Hepatocyte (in vitro differentiated cells): ENCODE measurements at regions not wholly inside any gene's neighbourhood (a gene's known extent, or its start where the extent isn't known, plus 50 kb on each side); places are given as distances from the start of the nearest gene placed in this dataset.

Experiments
- DNase-seq: peaks from one replicate; pipeline ENCODE4 v3.0.0-alpha.2; 2016; ENCODE audit warnings: low spot score
- H2AFZ ChIP-seq: fragments of 200-600 bp; sonication (generic); 2 replicates; pipeline ENCODE4 v1.6.0; 2016; ENCODE audit warnings: antibody characterized with exemption, mild to moderate bottlenecking
- H3K27ac ChIP-seq: fragments of 200-600 bp; sonication (generic); 2 replicates; pipeline ENCODE4 v1.5.1; 2016; ENCODE audit warnings: mild to moderate bottlenecking
- H3K27me3 ChIP-seq: fragments of 200-600 bp; sonication (generic); 2 replicates; pipeline ENCODE4 v1.6.1; 2016
- H3K36me3 ChIP-seq: fragments of 200-600 bp; sonication (generic); replicated peaks from 2 replicates; pipeline ENCODE4 v1.5.1; 2016; ENCODE audit warnings: low read depth; ENCODE audit not compliant: insufficient read depth
- H3K4me1 ChIP-seq: fragments of 200-600 bp; sonication (generic); 2 replicates; pipeline ENCODE4 v1.5.1; 2016; ENCODE audit warnings: mild to moderate bottlenecking, moderate library complexity; ENCODE audit not compliant: insufficient read depth
- H3K4me2 ChIP-seq: fragments of 200-600 bp; sonication (generic); 2 replicates; pipeline ENCODE4 v1.6.0; 2016
- H3K4me3 ChIP-seq: fragments of 200-600 bp; sonication (generic); 2 replicates; pipeline ENCODE4 v1.5.1; 2016; ENCODE audit warnings: mild to moderate bottlenecking
- H3K79me2 ChIP-seq: fragments of 200-600 bp; sonication (generic); 2 replicates; pipeline ENCODE4 v1.6.0; 2017; ENCODE audit warnings: mild to moderate bottlenecking
- H3K9me2 ChIP-seq: fragments of 200-600 bp; sonication (generic); replicated peaks from 2 replicates; pipeline ENCODE4 v1.6.0; 2017; ENCODE audit warnings: mild to moderate bottlenecking; ENCODE audit not compliant: insufficient read depth
- H3K9me3 ChIP-seq: fragments of 200-600 bp; sonication (generic); 2 replicates; pipeline ENCODE4 v1.5.1; 2016; ENCODE audit warnings: low read depth, mild to moderate bottlenecking
- H4K20me1 ChIP-seq: fragments of 200-600 bp; sonication (generic); 2 replicates; pipeline ENCODE4 v1.6.0; 2016; ENCODE audit warnings: mild to moderate bottlenecking; ENCODE audit not compliant: insufficient read depth, poor library complexity, severe bottlenecking
- EZH2 ChIP-seq: fragments of 200-600 bp; sonication (generic); IDR thresholded peaks from 2 replicates; pipeline ENCODE4 v1.6.1; 2016; ENCODE audit warnings: antibody characterized with exemption, mild to moderate bottlenecking, borderline replicate concordance
- EZH2phosphoT487 ChIP-seq: fragments of 200-600 bp; sonication (generic); IDR thresholded peaks from one replicate; pipeline ENCODE4 v1.6.1; 2018; ENCODE audit warnings: antibody characterized with exemption, mild to moderate bottlenecking, low read depth, moderate library complexity; ENCODE audit not compliant: unreplicated experiment, severe bottlenecking
- WGBS: methylation state at CpG from one replicate; pipeline ENCODE4 v1.1.6; 2016; ENCODE audit warnings: low lambda C conversion rate; ENCODE audit errors: missing lambda C conversion rate; 5-methylcytosine and 5-hydroxymethylcytosine counted together
- TF ChIP-seq, protein P1 (sequence below): fragments of 200-600 bp; sonication (generic); IDR thresholded peaks from 2 replicates; pipeline ENCODE4 v1.5.1; 2016; ENCODE audit warnings: antibody characterized with exemption, mild to moderate bottlenecking; ENCODE audit not compliant: poor library complexity

DNA sequence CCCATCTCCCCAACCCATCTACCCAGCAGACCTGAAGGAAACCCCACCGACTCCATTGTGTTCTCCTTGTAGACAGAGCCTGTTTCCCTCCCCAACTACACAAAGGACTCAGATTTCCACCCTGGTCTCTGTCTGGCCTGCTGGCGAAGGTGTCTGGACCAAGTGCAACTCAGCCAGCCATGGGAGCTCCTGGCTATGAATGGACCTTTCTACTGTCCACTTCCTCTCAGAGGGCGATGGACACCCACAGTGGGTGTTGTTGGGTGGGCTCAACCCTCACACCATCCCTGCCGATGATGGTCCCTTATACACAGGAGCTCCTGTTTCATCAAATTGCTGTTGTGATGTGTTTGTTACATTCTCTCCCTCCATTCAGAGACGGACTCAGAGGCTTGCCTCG lies 112.5 kb upstream of the PHACTR3 start:
- TF ChIP-seq, protein P1, sequence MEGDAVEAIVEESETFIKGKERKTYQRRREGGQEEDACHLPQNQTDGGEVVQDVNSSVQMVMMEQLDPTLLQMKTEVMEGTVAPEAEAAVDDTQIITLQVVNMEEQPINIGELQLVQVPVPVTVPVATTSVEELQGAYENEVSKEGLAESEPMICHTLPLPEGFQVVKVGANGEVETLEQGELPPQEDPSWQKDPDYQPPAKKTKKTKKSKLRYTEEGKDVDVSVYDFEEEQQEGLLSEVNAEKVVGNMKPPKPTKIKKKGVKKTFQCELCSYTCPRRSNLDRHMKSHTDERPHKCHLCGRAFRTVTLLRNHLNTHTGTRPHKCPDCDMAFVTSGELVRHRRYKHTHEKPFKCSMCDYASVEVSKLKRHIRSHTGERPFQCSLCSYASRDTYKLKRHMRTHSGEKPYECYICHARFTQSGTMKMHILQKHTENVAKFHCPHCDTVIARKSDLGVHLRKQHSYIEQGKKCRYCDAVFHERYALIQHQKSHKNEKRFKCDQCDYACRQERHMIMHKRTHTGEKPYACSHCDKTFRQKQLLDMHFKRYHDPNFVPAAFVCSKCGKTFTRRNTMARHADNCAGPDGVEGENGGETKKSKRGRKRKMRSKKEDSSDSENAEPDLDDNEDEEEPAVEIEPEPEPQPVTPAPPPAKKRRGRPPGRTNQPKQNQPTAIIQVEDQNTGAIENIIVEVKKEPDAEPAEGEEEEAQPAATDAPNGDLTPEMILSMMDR = no peak
- TF ChIP-seq EZH2 (no peak), EZH2phosphoT487 (no peak)
- Histone ChIP-seq H2AFZ (no peak overlapping the region), H3K9me3 (no peaks in the 10 kb centered on the region), H3K79me2 (no peaks in the 10 kb centered on the region), H3K4me3 (no peak overlapping the region), H4K20me1 (no peaks in the 10 kb centered on the region), H3K4me1 (no peaks in the 10 kb centered on the region), H3K9me2 (no peaks in the 10 kb centered on the region), H3K27me3 (peaks cover 3% of the 10 kb centered on the region), H3K4me2 (no peak overlapping the region), H3K27ac (no peak overlapping the region), H3K36me3 (no peaks in the 10 kb centered on the region)
- WGBS = 97% methylated on average over 6 of the region's 6 CpGs
- DNase-seq = no peak

DNA sequence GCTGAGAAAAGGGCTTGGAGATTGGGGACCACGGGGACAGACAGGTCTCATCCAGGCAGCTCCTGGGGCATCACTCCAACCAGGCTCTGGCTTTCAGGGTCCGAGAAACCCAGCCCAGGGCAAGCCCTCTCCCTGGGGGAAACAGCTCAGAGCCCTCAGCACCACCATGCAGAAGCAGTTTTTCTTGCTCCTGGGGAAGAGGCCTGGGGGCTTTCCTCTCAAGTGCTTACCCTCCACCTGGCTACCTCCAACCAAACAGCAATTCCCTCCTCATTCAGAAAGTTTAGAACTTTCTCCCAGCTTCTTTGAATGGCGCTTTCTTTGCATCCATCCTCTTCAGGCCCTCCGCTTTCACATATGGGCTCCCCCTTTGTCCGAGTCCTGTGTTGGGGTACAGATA lies 110.4 kb upstream of the PHACTR3 start:
- no peak for DNase-seq
- Histone ChIP-seq H4K20me1 (no peaks in the 10 kb centered on the region), H3K4me2 (no peak overlapping the region), H3K79me2 (no peaks in the 10 kb centered on the region), H2AFZ (no peak overlapping the region), H3K4me3 (no peak overlapping the region), H3K36me3 (no peaks in the 10 kb centered on the region), H3K9me3 (no peaks in the 10 kb centered on the region), H3K4me1 (no peaks in the 10 kb centered on the region), H3K27ac (no peak overlapping the region), H3K27me3 (peaks cover 8% of the 10 kb centered on the region), H3K9me2 (no peaks in the 10 kb centered on the region)
- TF ChIP-seq EZH2phosphoT487 (no peak), EZH2 (no peak)
- TF ChIP-seq, protein P1 = no peak
- 93% methylated on average over 5 of the region's 5 CpGs for WGBS

DNA sequence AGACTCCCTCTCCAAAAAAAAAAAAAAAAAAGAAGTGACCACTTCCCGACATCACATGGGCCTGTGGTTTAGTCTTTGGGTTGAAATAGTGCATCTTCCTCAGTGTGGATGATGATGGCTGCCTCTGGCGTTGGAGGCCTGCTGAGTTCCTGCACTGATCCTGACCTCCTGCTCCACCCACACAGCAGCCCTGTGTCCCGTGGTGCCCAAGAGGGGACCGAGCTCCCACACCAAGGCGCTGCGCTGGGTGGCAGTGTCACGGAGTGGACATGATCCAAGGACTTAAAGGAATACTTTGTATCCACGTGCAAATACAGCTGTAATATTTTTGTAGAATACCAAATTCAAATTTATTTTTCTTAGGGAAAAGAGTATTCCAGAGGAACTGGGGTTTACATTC lies 109.2 kb upstream of the PHACTR3 start:
- Histone ChIP-seq H2AFZ (no peak overlapping the region), H3K4me1 (no peaks in the 10 kb centered on the region), H3K79me2 (no peaks in the 10 kb centered on the region), H3K27me3 (peaks cover 8% of the 10 kb centered on the region), H3K27ac (no peak overlapping the region), H3K36me3 (no peaks in the 10 kb centered on the region), H4K20me1 (no peaks in the 10 kb centered on the region), H3K4me3 (no peak overlapping the region), H3K9me2 (no peaks in the 10 kb centered on the region), H3K4me2 (no peak overlapping the region), H3K9me3 (no peaks in the 10 kb centered on the region)
- 89% methylated on average over 8 of the region's 8 CpGs for WGBS
- no peak for TF ChIP-seq EZH2phosphoT487
- no peak for TF ChIP-seq EZH2
- TF ChIP-seq, protein P1 = no peak
- no peak for DNase-seq

DNA sequence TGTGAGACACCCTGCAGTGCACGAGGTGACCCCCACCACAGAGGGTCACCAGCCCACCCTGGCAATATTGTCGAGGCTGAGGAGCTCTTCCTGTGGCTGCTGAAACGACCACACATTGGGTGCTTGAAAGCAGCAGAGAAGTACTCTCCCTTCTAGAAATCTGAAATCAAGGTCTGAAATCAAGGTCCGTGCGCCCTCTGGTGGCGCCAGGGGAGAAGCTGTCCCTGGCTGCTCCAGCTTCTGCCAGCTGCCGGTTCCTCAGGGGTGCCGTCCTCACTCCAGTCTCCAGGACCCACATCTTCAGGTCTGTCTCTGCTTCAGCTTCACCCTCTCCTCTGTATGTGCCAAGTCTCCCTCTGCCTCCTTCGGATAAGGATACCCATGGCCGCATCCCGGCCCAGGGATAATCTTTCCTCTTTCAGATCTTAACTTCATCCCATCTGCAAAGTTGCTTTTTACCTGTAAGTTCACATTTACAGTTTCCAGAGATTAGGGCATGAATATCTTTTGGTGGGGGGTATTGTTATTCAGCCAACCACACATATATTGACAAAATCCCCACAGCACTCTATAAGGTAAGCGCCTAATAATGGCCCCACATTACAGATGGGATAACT lies 108.3 kb upstream of the PHACTR3 start:
- Histone ChIP-seq H3K9me2 (no peaks in the 10 kb centered on the region), H4K20me1 (no peaks in the 10 kb centered on the region), H3K4me3 (no peak overlapping the region), H3K9me3 (no peaks in the 10 kb centered on the region), H3K79me2 (no peaks in the 10 kb centered on the region), H3K36me3 (no peaks in the 10 kb centered on the region), H2AFZ (no peak overlapping the region), H3K4me1 (no peaks in the 10 kb centered on the region), H3K4me2 (no peak overlapping the region), H3K27ac (no peak overlapping the region), H3K27me3 (peaks cover 8% of the 10 kb centered on the region)
- 8% methylated on average over 12 of the region's 12 CpGs for WGBS
- DNase-seq = peak; percentile 87
- TF ChIP-seq, protein P1 = peak; percentile 86
- TF ChIP-seq EZH2phosphoT487 = no peak
- no peak for TF ChIP-seq EZH2
